ENCODE measurements at regions not wholly inside any gene's neighbourhood (a gene's known extent, or its start where the extent isn't known, plus 50 kb on each side); places are given as distances from the start of the nearest gene placed in this dataset.

DNA sequence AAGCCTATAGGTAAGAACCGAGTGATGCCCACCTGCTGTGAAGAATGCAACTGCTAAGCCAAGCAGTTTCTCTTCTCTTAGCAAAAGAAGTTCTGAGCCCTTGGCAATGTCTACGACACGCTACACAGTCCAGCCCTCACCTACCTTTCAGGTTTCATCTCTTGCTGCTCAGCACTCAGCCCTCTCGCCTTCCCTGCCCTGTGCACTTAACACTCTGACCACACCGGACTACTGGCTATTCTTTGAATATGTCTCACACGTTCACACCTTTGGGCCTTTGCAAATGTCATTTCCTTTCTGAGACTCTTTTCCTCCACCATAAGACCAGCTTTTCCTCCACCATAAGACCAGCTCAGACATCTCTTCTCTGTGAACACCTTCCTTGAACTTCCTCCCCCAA is 67.0 kb upstream of the ITGB1 start:
- TF ChIP-seq, protein P1, sequence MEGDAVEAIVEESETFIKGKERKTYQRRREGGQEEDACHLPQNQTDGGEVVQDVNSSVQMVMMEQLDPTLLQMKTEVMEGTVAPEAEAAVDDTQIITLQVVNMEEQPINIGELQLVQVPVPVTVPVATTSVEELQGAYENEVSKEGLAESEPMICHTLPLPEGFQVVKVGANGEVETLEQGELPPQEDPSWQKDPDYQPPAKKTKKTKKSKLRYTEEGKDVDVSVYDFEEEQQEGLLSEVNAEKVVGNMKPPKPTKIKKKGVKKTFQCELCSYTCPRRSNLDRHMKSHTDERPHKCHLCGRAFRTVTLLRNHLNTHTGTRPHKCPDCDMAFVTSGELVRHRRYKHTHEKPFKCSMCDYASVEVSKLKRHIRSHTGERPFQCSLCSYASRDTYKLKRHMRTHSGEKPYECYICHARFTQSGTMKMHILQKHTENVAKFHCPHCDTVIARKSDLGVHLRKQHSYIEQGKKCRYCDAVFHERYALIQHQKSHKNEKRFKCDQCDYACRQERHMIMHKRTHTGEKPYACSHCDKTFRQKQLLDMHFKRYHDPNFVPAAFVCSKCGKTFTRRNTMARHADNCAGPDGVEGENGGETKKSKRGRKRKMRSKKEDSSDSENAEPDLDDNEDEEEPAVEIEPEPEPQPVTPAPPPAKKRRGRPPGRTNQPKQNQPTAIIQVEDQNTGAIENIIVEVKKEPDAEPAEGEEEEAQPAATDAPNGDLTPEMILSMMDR (IDR thresholded peaks at IDR 0.05), result no peak
- TF ChIP-seq POLR2A (IDR thresholded peaks at IDR 0.05), result no peak

Measured in prostate gland (tissue), 2 donors.